GM10248 (cell line): ENCODE measurements at regions not wholly inside any gene's neighbourhood (a gene's known extent, or its start where the extent isn't known, plus 50 kb on each side); places are given as distances from the start of the nearest gene placed in this dataset.

Experiments used
- CTCF ChIA-PET: fragments of 300-600 bp; sonication (Branson Sonifier 250); formaldehyde crosslinking; extraction: SDS; loops from one replicate; lab custom pipeline; 2021; ENCODE audit warnings: antibody characterized with exemption; lab: Yijun Ruan, JAX
- POLR2A ChIA-PET: fragments of 350-650 bp; sonication (Branson Sonifier 250); formaldehyde crosslinking; extraction: SDS; loops from one replicate; lab custom pipeline; 2020; ENCODE audit warnings: antibody characterized with exemption; lab: Yijun Ruan, JAX
- DNase-seq: peaks from one replicate; pipeline ENCODE4 v3.0.0; 2012; ENCODE audit errors: extremely low spot score
- TF ChIP-seq, protein P1 (sequence below): IDR thresholded peaks from 2 replicates; pipeline ENCODE4 v1.5.1; 2012; ENCODE audit warnings: mild to moderate bottlenecking, low read depth; ENCODE audit errors: extremely low read depth, missing control alignments, control extremely low read depth

DNA sequence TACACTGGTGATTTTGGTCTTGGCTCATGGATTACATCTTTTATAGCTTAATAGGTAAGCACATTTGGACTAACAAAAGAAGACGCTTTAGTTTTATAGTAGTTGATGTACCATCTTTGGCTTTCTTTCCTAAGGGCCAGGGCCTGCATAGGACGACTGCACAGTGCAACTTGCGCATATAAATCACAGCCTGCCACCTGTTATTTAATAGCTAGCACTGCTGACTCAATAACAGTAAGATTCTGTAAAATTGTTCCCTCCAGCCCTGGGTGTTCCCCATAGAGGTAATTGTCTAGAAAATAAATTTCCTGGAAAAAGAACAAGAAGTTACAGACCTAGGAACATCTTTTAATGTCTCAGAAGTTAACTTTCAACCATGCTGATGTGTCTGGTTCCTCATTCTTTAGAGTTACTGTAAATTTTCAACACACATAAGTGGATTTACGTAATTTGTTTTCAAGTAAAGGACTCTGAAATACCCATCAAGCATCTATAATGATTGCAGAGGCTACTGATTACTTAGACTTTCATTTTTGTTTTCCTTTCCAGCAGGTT, 594.2 kb upstream of the NXPH2 start:
- TF ChIP-seq, protein P1, sequence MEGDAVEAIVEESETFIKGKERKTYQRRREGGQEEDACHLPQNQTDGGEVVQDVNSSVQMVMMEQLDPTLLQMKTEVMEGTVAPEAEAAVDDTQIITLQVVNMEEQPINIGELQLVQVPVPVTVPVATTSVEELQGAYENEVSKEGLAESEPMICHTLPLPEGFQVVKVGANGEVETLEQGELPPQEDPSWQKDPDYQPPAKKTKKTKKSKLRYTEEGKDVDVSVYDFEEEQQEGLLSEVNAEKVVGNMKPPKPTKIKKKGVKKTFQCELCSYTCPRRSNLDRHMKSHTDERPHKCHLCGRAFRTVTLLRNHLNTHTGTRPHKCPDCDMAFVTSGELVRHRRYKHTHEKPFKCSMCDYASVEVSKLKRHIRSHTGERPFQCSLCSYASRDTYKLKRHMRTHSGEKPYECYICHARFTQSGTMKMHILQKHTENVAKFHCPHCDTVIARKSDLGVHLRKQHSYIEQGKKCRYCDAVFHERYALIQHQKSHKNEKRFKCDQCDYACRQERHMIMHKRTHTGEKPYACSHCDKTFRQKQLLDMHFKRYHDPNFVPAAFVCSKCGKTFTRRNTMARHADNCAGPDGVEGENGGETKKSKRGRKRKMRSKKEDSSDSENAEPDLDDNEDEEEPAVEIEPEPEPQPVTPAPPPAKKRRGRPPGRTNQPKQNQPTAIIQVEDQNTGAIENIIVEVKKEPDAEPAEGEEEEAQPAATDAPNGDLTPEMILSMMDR = no peak
- CTCF ChIA-PET = no interaction called here
- POLR2A ChIA-PET = no interaction called here
- no peak for DNase-seq

DNA sequence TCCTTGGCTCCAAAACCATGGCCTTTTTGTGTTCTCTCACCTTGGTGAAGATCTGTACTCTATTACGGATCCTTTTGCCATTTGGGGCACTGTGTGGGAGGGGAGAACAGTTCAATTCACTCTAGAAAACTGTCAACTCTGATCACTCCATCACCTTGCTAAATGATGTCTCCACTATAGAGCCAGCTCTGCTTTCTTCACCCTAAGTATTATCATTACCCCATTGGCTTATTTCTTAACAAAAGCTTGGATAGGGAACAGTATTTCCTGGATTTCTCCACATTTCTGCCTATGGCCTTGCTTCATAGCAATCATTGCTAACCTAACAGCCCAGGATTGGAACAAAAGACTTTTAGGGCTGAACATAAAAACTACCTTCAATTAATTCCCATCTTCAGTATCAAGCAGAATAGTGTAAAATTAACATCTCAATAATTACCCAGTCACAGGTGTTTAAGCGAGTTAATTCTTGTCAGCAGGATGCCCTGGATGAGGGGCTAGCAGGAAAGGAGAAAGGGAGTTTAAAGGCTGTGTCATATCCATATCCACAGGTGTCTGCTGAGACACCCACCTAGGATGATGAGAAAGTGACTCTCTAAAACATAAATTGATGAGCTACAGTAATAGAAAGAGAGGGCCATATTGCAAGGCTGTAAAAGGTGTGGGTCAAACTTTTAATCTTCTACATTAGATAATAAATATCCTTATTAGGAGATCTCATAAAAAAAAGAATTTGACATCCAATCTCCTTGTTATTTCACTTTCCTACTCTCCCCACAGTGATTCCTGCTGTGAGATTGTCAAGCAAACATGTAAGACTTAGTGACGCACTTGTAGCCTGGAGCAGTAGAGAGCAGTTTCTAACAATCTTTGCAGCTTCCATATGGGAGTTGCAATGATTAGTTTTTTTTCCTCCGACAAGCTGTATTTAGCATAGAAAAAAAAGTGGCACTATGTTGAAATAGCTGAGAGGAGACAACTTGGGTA, 589.5 kb upstream of the NXPH2 start:
- POLR2A ChIA-PET = no interaction called here
- no peak for DNase-seq
- TF ChIP-seq, protein P1 = no peak
- CTCF ChIA-PET = no interaction called here

DNA sequence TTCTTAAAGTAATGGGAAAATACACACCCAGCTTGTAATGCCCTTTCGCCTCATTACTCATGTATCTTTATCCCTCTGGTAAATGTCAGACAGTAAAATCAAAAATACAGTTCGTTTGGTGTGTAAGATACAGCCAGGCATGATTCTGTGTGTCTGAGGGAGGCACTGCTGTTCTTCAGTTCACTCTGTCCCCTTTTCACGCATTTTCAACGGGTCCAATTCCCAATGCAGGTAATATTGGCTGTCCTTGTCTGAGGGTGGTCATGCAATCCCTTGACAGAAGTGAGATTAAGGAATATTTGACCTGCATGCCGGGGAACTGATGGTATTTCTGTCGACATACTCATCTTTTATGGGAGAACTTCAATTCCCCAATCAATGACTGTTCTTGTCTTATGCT, 587.2 kb upstream of the NXPH2 start:
- DNase-seq = no peak
- TF ChIP-seq, protein P1 = no peak
- POLR2A ChIA-PET = no interaction called here
- CTCF ChIA-PET = no interaction called here

DNA sequence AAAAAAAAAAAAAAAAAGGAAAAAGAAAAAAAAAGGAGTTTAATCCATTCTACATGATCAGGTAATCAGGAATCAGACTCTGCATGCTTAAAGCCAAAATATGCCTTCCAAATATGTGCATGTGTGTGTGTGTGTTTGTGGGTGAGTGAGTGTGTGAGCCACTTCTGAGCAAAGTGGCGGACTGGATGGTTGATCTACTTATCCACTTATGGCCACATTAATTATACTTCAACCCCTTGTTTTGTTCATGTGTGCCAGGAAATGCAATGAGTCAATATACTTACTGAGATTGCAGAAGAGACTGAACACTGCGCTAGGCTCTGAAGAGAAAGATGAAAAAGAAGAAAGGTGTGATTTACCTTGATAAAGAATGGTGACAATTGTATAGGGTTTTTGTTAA, 586.5 kb upstream of the NXPH2 start:
- ChIA-PET POLR2A (no interaction called here), CTCF (no interaction called here)
- no peak for DNase-seq
- TF ChIP-seq, protein P1 = no peak

DNA sequence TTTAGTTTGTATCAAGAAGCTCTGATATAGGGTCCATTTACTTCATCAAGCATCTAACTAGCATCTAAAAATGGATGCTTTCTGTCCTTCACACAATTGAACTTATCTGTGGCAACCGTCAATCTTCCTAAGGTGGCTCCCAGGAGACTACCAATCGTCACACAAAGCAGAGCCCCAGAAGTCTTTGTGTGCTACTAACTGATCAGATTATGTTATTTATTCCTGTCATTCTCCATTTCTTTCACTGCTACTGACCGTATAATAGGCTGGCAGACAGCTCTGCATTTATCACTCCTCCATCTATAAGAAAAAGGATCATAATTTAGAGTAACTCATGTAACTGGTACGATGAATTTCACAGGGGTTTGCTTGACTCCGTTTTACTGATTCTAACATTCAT, 585.0 kb upstream of the NXPH2 start:
- CTCF ChIA-PET = interaction anchor here (0.7 kb wide), 1 partner anchor 31 kb away, joined by 3 read pairs; no protein-coding TSS in a partner anchor
- TF ChIP-seq, protein P1 = no peak
- DNase-seq = no peak
- POLR2A ChIA-PET = no interaction called here

DNA sequence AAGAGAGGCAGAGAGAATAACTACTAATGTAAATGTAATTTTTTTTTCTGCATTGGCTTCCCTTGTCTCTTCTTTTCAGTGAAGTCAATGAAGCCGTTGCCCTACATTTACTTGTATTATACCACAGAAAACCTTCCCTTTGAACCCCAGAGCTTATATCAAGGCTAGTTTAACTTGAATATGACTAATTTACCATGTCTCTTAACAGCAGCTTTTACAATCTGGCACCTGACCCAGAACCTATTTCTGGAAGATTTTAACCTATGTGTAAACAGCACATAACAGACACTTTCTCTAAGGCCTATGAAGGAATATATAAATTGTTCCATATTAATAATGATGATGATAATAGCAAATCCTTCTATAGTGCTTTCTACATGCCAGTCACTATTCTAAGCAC, 580.5 kb upstream of the NXPH2 start:
- DNase-seq = no peak
- TF ChIP-seq, protein P1 = no peak
- ChIA-PET POLR2A (no interaction called here), CTCF (no interaction called here)
